ENCODE measurements at regions not wholly inside any gene's neighbourhood (a gene's known extent, or its start where the extent isn't known, plus 50 kb on each side); places are given as distances from the start of the nearest gene placed in this dataset.

- Histone ChIP-seq H3K4me3 (no peak overlapping the region), H3K27ac (no peak overlapping the region), H3K27me3 (peaks cover 36% of the 10 kb centered on the region), H3K9me3 (ENCODE audit: low read depth) (no peaks in the 10 kb centered on the region), H3K36me3 (no peaks in the 10 kb centered on the region), H3K4me1 (ENCODE audit: low read depth) (no peaks in the 10 kb centered on the region)
- TF ChIP-seq CTCF (IDR thresholded peaks at IDR 0.05; ENCODE audit: low read depth, low read length) = no peak
- no peak for DNase-seq (ENCODE audit: low read depth in 1 of 2, low spot score in 1 of 2)
Observed at GRCh38 chr1:98056781-98057180, 135.9 kb upstream of the DPYD start.

- Histone ChIP-seq H3K4me1 (ENCODE audit: low read depth) (no peaks in the 10 kb centered on the region), H3K4me3 (no peak overlapping the region), H3K27me3 (peaks cover 47% of the 10 kb centered on the region), H3K36me3 (no peaks in the 10 kb centered on the region), H3K9me3 (ENCODE audit: low read depth) (no peaks in the 10 kb centered on the region), H3K27ac (no peak overlapping the region)
- TF ChIP-seq CTCF (IDR thresholded peaks at IDR 0.05; ENCODE audit: low read depth, low read length) = no peak
- DNase-seq (ENCODE audit: low read depth in 1 of 2, low spot score in 1 of 2) = no peak
Observed at GRCh38 chr1:98055457-98055856, 134.6 kb upstream of the DPYD start.

GRCh38 chr1:98054786-98055185, 134.0 kb upstream of the DPYD start:
- H3K27ac ChIP-seq = no peak overlapping the region
- DNase-seq (ENCODE audit: low read depth in 1 of 2, low spot score in 1 of 2) = no peak
- H3K36me3 ChIP-seq = no peaks in the 10 kb centered on the region
- no peak for TF ChIP-seq CTCF (IDR thresholded peaks at IDR 0.05; ENCODE audit: low read depth, low read length)
- no peaks in the 10 kb centered on the region for H3K9me3 ChIP-seq (ENCODE audit: low read depth)
- H3K27me3 ChIP-seq = peaks cover 54% of the 10 kb centered on the region
- H3K4me1 ChIP-seq (ENCODE audit: low read depth) = no peaks in the 10 kb centered on the region
- H3K4me3 ChIP-seq = no peak overlapping the region

- DNase-seq (ENCODE audit: low read depth in 1 of 2, low spot score in 1 of 2) = no peak
- Histone ChIP-seq H3K36me3 (no peaks in the 10 kb centered on the region), H3K27me3 (peaks cover 59% of the 10 kb centered on the region), H3K4me1 (ENCODE audit: low read depth) (no peaks in the 10 kb centered on the region), H3K27ac (no peak overlapping the region), H3K4me3 (peak overlapping the region; percentile 38), H3K9me3 (ENCODE audit: low read depth) (no peaks in the 10 kb centered on the region)
- no peak for TF ChIP-seq CTCF (IDR thresholded peaks at IDR 0.05; ENCODE audit: low read depth, low read length)
Observed at GRCh38 chr1:98054367-98054701, 133.5 kb upstream of the DPYD start.

GRCh38 chr1:98053471-98054366, 132.9 kb upstream of the DPYD start:
- H3K27me3 ChIP-seq = peaks cover 65% of the 10 kb centered on the region
- no peaks in the 10 kb centered on the region for H3K9me3 ChIP-seq (ENCODE audit: low read depth)
- H3K4me3 ChIP-seq = peak overlapping the region; percentile 38
- peak; percentile 76 for TF ChIP-seq CTCF (IDR thresholded peaks at IDR 0.05; ENCODE audit: low read depth, low read length)
- H3K27ac ChIP-seq = no peak overlapping the region
- no peaks in the 10 kb centered on the region for H3K36me3 ChIP-seq
- peak; percentile 76 to 88 for DNase-seq (ENCODE audit: low read depth in 1 of 2, low spot score in 1 of 2)
- no peaks in the 10 kb centered on the region for H3K4me1 ChIP-seq (ENCODE audit: low read depth)

Data from cardiac muscle cell (in vitro differentiated cells and primary cell).